GM12874 (cell line): ENCODE measurements at regions not wholly inside any gene's neighbourhood (a gene's known extent, or its start where the extent isn't known, plus 50 kb on each side); places are given as distances from the start of the nearest gene placed in this dataset.

ENCODE experiments used
- TF ChIP-seq, protein P1 (sequence below): IDR thresholded peaks from 2 replicates; pipeline ENCODE4 v1.5.1; 2011; ENCODE audit warnings: low read depth, mild to moderate bottlenecking, control low read depth, low read length, moderate library complexity; ENCODE audit not compliant: insufficient read depth

- TF ChIP-seq, protein P1, sequence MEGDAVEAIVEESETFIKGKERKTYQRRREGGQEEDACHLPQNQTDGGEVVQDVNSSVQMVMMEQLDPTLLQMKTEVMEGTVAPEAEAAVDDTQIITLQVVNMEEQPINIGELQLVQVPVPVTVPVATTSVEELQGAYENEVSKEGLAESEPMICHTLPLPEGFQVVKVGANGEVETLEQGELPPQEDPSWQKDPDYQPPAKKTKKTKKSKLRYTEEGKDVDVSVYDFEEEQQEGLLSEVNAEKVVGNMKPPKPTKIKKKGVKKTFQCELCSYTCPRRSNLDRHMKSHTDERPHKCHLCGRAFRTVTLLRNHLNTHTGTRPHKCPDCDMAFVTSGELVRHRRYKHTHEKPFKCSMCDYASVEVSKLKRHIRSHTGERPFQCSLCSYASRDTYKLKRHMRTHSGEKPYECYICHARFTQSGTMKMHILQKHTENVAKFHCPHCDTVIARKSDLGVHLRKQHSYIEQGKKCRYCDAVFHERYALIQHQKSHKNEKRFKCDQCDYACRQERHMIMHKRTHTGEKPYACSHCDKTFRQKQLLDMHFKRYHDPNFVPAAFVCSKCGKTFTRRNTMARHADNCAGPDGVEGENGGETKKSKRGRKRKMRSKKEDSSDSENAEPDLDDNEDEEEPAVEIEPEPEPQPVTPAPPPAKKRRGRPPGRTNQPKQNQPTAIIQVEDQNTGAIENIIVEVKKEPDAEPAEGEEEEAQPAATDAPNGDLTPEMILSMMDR, result no peak
These were observed 1024.3 kb downstream of the BRD1 start for GRCh38 chr22:48803171-48803947.

DNA sequence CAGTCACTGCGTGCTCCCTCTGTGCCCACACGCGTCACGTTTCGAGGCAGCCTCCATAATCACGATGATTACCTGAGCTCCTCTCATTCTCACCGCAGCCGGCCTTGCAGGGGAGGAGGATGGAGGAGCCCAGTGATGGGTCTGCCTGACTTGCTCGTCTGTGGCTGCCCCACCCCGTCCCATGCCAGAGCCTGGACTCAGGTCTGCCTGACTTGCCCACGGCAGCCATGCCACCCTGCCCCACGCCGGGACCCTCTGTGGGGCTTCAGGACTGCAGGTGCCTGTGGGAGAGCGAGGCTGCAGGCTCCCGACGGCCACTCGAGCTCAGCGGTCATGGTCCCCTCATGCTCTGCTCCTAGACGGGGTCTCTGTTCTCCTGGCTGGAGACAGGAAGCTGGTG lies 1025.1 kb downstream of the BRD1 start:
- TF ChIP-seq, protein P1, result no peak

GRCh38 chr22:48800886-48801607 lies 1026.6 kb downstream of the BRD1 start:
- TF ChIP-seq, protein P1, result no peak

GRCh38 chr22:48800036-48800885 lies 1027.4 kb downstream of the BRD1 start:
- TF ChIP-seq, protein P1, result no peak

DNA sequence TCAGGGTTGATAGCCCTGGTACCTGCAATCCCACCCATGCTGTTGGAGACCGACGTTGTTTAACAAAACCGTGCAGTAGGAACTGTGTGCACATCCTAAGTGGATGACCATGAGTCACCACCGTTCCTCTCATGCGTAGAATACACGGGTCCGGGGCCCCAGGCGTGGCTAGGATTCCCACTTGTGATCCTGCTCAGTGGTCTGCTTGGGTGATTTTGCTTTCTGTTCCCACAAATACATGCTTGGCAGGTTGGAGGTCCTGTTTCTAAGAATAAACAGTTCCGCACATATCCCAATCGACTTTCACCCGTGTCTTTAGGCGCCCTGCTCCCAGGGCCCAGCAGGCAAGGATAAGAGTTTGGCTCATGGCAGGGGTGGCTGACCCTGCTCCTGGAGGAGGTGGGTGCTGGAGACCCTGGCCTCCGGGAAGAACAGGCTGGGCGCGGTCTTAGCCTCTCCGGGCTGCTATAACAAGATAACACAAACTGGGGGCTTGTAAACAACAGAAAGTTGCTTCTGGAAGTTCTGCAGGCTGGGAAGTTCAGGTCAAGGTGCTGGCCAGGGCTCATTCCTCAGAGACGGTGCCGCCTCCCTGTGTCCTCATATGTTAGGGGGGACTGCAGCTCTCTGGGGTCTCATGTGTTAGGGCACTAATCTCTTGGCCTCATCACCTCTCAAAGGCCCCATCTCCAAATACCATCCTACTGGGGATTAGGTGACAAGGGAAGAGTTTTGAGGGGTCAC lies 1028.3 kb downstream of the BRD1 start:
- TF ChIP-seq, protein P1, result no peak

DNA sequence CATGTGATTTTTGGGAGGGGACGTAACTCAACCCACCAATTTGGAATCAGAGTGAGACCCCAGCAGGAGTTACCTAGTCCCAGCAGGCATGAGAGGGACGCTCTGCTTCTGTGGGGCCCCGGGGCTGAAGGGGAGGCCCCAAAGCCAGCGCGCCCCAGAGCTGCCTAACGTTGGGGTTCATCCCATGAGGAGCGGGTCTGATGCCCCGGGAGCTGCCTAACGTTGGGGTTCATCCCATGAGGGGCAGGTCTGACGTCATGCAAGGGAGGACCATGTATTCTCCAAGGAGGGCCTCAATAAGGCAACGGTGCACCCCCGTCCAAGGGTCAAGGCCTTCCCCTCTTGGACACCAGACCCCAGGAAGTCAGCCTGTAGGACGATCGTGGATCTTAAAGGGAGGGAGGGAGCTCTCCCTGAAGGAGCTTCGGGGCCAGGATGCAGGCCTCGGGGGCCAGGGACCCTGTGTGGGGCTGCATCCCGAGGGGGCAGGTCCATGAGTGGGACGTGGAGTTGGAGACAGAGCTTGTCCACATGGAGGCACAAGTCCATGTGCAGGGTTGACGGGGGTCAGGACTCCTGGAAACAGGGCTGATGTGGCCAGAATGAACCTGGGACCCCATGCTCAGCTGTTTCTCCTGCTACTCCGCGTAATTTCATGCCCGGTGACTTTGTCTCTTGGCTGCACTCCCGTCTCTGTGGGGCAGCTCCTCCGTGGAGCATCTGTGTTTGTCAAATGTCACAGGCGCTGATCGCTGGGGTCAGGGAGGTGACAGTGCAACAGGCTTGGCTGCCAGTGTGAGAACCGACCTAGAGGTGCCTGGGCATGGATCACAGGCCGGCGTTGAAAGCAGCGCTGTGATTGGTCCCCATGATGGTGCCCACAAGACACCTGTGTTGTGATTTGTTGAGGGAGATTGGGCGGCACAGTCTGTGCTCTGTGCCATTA lies 1029.1 kb downstream of the BRD1 start:
- TF ChIP-seq, protein P1, result no peak
